Neural cell (in vitro differentiated cells): ENCODE measurements at regions not wholly inside any gene's neighbourhood (a gene's known extent, or its start where the extent isn't known, plus 50 kb on each side); places are given as distances from the start of the nearest gene placed in this dataset.

Experiments
- MXI1 ChIP-seq: fragments of 450-650 bp; conservative IDR thresholded peaks from 2 replicates; pipeline ENCODE4 v1.6.1; 2014; ENCODE audit warnings: antibody characterized with exemption, mild to moderate bottlenecking; ENCODE audit not compliant: poor library complexity, severe bottlenecking
- SMC3 ChIP-seq: fragments of 450-650 bp; conservative IDR thresholded peaks from 2 replicates; pipeline ENCODE4 v1.6.1; 2014; ENCODE audit warnings: antibody characterized with exemption, mild to moderate bottlenecking, moderate library complexity; ENCODE audit not compliant: poor library complexity
- TAF1 ChIP-seq: IDR thresholded peaks from 2 replicates; pipeline ENCODE4 v1.6.1; 2012; ENCODE audit warnings: low read depth
- TF ChIP-seq, protein P1 (sequence below): fragments of 450-650 bp; IDR thresholded peaks from 2 replicates; pipeline ENCODE4 v1.5.1; 2014; ENCODE audit warnings: antibody characterized with exemption, mild to moderate bottlenecking, moderate library complexity; ENCODE audit not compliant: poor library complexity, severe bottlenecking
- TF ChIP-seq, protein P2 (sequence below): IDR thresholded peaks from 2 replicates; pipeline ENCODE4 v1.6.1; 2012; ENCODE audit warnings: borderline replicate concordance

DNA sequence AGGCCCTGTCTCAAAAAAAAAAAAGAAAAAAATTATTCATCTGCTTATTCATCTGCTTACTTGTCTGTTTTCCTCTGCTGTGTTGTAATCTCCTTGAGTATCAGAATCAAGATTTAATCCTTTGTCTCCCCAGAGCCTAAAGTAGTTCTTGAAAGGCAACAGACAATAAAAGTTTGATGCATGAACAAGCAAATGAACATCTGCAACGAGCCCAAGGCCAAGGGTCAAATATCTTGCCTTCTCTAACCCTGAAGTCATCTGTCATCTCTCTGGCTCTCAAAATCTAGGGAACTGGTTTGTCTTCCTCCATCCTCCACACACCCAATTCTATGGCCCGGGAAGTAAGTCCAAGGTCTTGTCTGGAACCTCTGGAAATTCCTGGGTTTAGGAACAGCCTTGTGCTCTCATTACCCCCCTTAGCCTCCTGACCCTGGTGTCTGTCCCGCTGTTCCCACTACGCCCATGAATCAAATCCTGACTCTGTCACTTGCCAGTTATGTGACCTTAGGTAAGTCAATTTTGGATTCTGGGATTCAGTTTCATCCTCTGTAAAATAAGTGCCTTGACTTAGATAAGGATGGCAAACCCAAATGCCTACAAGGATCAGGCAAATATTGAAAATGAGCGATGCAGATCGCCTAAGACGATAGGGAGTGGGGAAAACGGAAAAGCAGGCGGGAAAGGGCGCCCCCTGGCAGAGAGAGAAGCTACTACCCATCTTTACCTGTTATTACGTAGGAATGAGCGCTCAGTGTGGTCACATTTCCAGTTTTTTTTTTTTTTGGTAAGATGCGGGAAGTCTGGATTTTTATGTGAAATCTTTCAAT is 102.7 kb upstream of the DHX15 start:
- TF ChIP-seq, protein P1, sequence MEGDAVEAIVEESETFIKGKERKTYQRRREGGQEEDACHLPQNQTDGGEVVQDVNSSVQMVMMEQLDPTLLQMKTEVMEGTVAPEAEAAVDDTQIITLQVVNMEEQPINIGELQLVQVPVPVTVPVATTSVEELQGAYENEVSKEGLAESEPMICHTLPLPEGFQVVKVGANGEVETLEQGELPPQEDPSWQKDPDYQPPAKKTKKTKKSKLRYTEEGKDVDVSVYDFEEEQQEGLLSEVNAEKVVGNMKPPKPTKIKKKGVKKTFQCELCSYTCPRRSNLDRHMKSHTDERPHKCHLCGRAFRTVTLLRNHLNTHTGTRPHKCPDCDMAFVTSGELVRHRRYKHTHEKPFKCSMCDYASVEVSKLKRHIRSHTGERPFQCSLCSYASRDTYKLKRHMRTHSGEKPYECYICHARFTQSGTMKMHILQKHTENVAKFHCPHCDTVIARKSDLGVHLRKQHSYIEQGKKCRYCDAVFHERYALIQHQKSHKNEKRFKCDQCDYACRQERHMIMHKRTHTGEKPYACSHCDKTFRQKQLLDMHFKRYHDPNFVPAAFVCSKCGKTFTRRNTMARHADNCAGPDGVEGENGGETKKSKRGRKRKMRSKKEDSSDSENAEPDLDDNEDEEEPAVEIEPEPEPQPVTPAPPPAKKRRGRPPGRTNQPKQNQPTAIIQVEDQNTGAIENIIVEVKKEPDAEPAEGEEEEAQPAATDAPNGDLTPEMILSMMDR, result no peak
- TF ChIP-seq TAF1, result no peak
- TF ChIP-seq, protein P2, sequence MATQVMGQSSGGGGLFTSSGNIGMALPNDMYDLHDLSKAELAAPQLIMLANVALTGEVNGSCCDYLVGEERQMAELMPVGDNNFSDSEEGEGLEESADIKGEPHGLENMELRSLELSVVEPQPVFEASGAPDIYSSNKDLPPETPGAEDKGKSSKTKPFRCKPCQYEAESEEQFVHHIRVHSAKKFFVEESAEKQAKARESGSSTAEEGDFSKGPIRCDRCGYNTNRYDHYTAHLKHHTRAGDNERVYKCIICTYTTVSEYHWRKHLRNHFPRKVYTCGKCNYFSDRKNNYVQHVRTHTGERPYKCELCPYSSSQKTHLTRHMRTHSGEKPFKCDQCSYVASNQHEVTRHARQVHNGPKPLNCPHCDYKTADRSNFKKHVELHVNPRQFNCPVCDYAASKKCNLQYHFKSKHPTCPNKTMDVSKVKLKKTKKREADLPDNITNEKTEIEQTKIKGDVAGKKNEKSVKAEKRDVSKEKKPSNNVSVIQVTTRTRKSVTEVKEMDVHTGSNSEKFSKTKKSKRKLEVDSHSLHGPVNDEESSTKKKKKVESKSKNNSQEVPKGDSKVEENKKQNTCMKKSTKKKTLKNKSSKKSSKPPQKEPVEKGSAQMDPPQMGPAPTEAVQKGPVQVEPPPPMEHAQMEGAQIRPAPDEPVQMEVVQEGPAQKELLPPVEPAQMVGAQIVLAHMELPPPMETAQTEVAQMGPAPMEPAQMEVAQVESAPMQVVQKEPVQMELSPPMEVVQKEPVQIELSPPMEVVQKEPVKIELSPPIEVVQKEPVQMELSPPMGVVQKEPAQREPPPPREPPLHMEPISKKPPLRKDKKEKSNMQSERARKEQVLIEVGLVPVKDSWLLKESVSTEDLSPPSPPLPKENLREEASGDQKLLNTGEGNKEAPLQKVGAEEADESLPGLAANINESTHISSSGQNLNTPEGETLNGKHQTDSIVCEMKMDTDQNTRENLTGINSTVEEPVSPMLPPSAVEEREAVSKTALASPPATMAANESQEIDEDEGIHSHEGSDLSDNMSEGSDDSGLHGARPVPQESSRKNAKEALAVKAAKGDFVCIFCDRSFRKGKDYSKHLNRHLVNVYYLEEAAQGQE, result no peak
- no peak for TF ChIP-seq MXI1
- TF ChIP-seq SMC3, result no peak
